ENCODE measurements at regions not wholly inside any gene's neighbourhood (a gene's known extent, or its start where the extent isn't known, plus 50 kb on each side); places are given as distances from the start of the nearest gene placed in this dataset.
"Not testable (repeated sequence)": the region's sequence is repeated elsewhere in the genome, so short reads cannot be mapped to it uniquely, and the experiment has no call there.

DNA sequence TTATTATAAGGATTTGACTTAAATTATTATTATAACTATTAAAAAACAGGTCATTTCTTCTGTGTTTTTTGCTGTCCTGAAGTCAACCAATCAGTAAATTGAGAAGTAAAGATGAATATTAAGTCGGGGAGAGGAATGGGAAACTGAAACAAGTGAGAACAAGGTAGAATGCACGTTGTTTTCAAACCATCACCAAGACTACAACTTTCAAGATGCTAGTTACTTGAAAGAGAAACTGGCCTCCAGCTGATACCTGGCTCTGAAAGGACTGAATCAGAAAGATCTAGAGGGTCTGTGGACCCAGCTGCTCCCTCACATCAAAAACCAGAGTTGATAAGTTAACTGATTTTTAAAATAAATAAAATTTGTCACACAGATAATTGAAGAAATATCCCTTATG lies 1301.5 kb upstream of the ATXN8OS start:
- DNase-seq (ENCODE audit: low read depth): no peak

DNA sequence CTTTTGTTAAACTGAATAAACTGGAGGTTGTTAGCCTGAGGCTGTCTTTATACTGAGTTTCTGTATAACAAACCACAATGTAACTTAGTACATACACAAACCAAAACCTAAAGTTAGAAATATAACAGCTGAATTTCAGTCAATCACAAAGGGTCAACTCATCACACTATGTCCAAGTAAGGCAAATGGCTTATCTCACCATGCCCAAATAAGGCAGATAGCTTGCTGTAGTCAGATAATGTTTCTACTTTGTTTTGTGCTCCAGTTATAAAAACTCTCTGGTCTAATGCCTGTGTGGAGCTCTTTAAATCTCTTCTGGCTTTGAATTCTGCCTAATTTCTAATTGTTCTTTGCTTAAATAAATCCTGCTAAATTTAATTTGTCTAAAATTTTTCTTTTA lies 1323.4 kb upstream of the ATXN8OS start:
- DNase-seq (ENCODE audit: low read depth): no peak

DNA sequence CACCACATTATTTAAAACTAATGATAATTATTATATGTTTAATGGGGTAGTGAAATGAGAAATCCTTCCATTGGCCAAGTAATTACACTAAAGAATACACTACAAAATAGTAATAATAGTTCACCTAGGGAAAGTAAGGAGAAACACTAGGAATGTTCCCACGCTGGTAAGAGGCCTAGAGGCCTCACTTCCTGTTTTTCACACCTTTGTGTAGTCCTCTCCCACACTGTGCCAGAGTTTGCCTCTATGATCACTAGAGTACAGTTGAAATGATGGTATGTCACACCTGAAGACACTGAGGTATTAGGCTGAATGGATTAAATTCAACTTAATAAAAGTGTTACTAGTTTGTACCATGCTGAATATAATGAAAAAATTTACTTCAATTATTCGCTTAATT lies 1348.0 kb upstream of the ATXN8OS start:
- DNase-seq (ENCODE audit: low read depth): no peak

DNA sequence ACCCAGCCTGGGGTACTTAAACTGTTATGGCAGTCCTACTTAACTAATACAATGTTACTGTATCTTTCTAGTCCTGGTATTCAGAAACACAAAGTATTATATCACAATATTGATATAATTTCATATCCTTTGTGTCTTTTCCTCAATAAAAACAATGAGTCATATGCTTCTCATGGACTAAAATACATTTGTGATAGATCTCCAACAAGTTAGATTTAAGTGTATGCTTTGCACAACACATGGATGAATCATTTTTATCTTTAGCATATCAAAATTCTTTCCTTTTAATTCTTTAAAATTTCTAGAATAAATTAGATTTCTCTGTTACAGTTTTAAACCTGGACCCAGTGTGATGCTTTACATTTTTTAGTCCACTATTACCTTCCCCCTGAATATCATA lies 1357.8 kb upstream of the ATXN8OS start:
- DNase-seq (ENCODE audit: low read depth): no peak

DNA sequence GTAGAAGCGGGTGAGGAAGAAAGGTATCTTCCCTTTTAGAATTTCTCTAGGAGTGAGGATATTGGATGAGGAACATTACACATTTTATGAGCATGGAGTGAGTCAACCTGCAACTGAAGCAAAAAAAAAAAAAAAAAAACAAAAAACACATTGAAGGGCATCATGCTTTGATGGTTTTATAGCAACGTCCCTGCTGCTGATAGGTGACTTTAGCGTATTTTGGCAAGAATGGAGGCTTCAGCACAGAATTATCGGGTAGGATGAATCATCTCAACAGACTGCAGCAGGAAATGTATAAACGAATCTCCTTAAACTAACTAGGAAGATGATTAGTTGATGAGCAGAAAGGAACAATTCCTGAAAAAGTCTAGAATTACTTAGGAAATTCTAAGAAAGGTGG lies 1359.6 kb upstream of the ATXN8OS start:
- no peak for DNase-seq (ENCODE audit: low read depth)

DNA sequence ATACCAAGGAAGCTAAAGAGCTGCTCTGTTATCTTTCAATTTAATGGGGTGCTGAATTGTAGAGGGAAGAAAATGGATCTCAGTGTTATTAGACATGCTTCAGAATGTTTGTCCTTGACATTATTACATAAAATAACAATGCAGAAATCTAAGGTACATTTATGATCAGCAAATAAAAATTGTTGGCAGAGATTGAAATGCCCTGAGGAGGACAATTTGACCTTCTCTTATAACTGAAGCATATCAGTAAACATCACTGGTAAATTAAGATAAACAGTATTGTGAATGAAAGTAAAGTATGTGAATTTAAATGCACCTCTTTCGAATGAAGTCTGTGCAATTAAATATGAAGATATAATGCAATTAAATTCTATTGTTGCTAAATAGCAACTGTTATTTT lies 1362.1 kb upstream of the ATXN8OS start:
- no peak for DNase-seq (ENCODE audit: low read depth)

DNA sequence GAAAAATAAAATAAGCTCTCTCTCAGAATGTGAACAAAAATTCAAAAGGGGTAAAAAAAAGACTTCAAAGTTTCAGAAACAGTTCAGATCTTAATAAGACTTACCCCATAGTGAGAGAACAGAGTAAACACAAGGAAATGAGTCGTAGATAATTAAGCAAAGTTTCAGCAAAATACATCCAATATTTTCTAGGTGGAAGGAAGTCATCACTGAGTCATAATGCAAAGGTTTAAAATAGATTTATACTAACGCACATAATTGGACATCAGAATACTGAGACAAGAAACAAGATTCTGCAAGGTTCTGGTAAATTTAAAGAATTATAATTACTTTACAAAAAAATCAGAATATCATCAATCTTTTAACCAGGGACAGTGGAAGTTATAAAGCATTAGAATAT lies 1370.7 kb upstream of the ATXN8OS start:
- DNase-seq (ENCODE audit: low read depth): no peak

DNA sequence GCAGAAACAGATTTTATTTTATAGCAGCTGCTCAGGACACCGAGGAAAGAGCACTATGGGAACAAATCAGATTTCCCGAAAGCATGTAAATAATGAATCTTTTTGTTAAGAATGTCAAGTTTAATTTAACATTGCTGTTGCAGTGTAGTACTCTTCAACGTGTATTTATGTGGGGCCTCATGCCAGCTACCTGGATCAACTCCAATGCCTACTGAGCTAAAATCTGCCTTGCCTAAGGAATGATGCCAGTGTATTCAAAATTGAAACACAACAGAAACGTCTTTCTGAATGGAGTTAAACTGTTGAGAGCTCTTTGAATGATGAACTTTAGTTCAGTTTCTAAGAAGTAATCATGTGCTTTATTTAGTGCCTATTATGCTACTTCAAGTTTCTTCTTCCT lies 1379.8 kb upstream of the ATXN8OS start:
- no peak for DNase-seq (ENCODE audit: low read depth)

DNA sequence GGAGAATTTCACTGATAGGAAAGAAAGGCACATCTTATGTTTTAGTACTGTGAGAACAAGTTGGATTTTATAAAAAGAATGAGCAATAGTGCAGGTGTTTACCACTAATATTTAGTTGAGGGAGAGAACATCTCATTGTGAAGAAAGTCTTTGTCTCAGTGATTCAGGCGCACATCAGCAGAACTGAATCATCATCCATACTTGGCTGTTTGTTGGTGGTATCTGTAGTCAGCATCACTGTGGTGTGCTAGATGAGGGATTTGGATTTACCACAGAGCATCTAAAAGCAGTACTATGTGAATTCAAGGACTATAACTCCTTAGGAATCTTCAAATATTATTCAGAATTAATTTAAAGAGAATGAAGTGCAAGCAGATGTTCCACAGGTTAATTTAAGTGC lies 1380.5 kb upstream of the ATXN8OS start:
- DNase-seq (ENCODE audit: low read depth): no peak

DNA sequence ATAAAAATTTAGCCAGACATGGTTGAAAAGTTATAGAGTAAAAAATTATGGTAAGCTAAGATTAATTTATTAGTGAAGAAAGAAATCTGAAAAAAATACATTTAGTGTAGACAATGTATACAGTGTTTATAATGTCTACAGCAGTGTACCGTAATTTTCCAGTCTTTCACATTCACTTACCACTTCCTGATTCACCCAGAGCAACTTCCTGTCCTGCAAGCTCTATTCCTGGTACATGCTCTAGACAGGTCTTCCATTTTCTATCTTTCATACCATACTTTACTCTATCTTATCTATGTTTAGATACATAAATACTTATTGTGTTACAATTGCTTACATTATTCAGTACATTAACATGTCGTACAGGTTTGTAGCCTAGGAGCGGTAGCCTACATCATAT lies 1387.8 kb upstream of the ATXN8OS start:
- no peak for DNase-seq (ENCODE audit: low read depth)

DNA sequence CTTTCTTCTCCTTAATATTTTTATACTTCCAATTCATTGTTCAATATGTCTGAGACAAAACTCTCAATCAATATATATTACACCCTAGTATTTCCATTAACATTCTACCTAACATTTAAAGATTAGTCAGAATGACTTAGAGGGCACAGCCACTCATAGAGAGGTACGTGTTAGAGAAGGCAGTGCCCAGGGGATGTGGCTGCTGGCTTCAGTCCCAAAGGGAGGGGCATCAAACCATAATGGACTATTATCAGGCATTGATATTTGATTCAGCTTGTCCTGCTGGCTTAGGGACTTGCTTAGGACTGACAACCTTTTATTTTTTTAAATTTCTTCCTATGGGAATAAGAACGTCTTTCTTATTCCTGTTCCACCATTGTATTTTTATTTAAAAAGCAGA lies 1392.0 kb upstream of the ATXN8OS start:
- no peak for DNase-seq (ENCODE audit: low read depth)

DNA sequence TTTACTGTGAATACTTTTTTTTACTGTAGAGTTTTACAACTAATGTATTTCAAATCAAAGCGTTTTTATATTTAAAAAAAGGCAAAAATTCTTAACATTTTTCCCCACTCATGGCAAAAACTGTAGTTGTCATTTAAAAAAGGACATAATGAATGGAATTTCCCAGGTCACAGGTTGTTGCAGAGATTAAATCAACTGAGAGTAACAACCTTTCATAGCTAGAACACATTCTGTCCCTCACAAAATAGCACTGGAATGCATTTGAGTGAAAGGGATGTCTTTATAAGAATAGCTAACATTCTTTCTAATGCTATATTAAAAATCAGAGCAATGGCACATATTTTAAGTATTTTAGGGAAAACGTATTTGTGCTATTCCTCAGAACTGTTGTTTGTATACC lies 1393.3 kb upstream of the ATXN8OS start:
- no peak for DNase-seq (ENCODE audit: low read depth)

DNA sequence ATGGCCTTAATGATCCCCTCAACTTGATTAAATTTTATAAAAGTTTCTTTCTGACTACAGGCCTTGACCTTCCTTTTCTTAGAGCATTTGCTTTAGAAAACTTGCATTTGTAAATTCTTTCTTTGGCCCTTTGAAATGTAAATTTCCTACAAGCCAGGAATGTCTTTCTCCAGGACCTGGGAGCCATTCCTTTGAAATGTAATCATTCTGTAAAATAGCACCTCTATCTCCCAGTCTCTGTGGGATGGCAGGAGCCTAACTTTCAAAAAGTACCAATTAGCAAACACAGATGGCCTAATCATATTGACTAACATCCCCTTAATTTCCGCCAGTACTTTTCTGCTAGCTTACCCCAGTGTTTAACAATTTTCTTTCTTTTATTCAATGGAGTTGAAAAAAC lies 1394.2 kb upstream of the ATXN8OS start:
- no peak for DNase-seq (ENCODE audit: low read depth)

DNA sequence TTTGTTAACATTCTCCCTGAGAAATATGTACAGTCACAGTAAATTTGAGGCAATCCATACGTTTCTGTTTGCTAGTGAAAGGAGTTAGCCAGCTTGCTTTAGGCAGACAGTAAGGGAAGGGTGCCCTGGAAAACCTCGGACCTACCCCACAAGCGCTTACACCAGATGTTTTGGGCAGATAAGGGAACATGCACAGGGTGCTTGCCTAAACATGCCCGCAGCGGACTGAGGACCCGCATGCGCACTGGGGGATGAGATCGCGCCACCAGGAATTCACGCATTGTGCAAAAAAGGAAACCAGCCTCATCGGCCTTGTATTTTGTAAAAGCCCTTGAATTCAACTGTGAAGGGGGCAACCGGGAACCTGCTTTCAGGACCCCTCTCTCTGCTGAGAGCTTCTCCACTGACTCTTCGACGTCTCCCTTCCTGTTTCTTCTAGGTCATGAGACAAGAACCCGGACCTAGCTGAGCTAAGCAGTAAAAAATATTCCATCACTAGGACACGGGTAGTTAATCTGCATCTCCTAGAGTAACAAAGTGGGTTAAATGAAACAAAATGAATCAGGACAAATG lies 1399.2 kb upstream of the ATXN8OS start:
- DNase-seq (ENCODE audit: low read depth): no peak

DNA sequence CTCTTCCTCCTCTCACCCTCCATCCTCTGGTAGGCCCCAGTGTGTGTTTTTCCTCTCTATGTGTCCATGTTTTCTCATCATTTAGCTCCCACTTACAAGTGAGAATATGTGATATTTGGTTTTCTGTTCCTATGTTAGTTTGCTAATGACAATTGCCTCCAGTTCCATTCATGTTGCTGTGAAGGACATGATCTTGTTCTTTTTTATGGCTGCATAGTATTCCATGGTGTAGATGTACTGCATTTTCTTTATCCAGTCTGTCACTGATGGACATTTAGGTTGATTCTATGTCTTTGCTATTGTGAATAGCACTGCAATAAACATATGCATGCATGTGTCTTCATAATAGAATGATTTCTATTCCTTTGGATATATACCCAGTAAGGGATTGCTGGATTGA lies 1401.6 kb upstream of the ATXN8OS start:
- not testable (repeated sequence) for DNase-seq (ENCODE audit: low read depth)

DNA sequence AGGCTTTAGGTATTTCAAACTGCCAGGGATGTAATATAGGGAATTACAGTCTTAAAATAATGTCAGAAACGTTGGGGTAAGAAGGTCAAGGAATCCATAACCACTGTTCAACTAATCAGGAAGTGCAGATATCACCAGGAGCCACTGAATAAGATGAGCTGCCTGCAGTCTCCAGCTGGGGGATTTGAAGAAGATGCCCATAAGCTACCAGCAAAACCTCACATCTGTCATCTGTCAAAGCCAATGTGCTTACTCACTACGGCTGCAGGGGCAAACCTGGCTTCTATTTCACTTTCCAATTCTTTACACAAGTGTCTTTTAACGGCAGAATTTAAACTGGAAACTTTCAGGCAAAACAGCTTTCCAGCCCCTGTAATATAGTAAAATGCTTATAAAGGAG lies 1410.1 kb upstream of the ATXN8OS start:
- DNase-seq (ENCODE audit: low read depth): no peak

DNA sequence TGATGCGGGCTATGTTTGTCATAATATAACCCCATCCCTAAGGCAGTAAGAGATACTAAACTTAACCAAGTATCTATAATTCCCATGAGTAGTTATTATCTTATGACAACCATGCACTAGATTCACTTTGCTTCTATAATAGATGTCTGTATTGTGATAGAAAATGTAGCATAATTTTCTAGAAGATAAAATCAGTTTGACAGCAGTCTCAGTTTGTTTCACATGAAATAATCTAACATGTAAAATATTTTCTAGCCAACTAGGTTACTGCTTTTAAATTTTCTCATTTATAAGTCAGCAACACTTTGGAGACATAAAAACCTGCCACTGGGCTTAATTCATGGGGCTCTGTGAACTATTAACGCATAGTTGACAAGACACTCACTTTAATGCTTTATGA lies 1410.7 kb upstream of the ATXN8OS start:
- DNase-seq (ENCODE audit: low read depth): no peak

DNA sequence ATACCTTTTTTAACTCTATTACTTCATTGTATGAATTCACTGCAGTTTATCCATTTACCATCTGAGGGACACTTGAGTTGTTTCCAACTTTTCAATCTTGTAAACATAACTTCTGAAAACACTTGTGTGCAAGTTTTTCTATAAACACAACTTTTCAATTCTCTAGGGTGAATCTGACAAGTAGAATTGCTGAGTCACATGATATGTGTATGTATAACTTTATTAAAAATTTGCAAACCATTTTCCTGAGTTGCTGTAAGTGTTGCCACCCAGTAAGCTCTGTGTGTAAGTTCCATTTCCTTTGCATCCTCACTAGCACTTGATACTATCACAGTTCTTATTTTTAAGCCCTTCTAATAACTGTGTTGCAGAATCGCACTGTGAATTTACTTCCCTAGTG lies 1415.6 kb upstream of the ATXN8OS start:
- DNase-seq (ENCODE audit: low read depth): no peak

DNA sequence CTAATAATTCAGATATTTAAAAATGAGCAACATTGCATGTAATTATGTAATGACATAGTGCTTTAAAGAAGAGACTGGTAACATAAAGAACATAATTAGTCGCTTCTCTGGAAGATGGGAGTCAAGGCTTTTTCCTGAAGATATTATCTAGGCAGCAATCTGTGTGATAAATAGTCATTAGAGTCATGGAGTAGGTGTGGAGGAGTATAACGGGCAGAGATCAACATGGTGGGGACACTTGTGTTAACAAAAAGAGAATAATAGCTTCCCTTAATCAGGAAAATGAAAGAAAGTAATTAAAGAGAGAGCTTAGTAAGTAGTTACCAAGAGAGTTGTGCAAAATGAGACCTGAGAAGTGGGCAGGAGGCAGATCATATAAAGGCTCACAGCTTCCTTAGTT lies 1417.1 kb upstream of the ATXN8OS start:
- no peak for DNase-seq (ENCODE audit: low read depth)

DNA sequence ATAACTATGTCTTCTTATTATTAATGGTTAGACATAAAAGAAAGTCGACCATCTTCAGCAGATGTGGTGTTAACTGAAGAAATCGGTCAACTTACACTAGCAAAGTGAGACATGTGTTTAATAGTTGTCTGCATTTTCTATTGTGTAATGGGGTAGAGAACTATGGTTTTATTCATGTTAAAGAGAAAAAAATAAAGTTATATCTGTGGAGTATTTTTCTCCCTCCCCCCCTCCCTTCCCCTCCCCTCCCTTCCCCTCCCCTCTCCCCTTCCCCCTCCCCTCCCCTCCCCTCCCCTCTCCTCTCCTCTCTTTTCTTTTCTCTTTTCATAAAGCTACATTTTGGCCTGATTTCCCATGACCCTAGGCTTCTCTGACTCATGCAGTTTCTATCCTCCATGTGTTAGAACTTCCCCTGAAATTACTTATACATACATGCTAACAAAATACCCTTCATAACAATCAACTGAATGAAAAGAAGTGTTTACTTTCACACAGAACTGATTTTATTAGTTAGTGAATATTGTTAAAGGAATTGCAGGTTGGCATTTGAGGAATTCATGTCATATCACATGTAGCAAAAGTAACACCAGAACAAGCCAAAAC lies 1431.0 kb upstream of the ATXN8OS start:
- DNase-seq (ENCODE audit: low read depth): no peak

DNA sequence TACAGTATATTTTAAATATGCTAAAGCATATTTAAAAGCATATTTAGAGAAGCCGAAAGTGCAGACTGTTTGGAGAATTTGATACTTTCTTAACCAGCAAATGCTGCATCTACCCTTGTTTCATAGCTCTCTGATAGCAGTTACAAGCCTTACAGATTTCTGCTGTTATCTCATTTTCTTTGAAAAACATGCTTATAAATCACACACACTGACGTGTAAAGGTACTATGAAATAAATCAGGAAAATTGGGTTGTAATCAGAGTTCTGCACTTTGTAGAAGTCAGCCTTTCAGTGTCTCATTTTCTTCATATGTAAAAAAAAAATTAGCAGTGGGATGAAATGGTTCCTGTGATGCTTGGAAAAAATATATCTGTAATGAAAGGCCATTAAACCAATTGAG lies 1432.4 kb upstream of the ATXN8OS start:
- no peak for DNase-seq (ENCODE audit: low read depth)

DNA sequence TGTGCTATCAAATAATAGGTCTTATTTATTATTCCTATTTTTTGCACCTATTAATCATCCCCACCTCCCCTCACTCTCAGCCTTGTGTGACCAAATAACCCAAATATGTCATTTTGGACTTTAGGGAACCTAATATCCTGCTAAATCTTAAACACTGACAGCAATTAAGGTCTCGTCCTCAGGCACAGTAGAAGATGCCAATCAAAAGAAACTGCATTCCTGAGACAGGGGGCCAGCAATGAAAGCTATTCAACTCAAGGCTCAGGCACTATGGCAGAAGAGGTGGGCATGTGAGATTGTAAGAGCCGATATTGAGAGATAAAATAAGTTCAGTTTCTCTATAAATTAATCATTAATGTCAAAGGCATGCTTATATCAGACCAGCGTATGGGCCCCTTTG lies 1437.7 kb upstream of the PCDH9 start:
- no peak for DNase-seq (ENCODE audit: low read depth)

DNA sequence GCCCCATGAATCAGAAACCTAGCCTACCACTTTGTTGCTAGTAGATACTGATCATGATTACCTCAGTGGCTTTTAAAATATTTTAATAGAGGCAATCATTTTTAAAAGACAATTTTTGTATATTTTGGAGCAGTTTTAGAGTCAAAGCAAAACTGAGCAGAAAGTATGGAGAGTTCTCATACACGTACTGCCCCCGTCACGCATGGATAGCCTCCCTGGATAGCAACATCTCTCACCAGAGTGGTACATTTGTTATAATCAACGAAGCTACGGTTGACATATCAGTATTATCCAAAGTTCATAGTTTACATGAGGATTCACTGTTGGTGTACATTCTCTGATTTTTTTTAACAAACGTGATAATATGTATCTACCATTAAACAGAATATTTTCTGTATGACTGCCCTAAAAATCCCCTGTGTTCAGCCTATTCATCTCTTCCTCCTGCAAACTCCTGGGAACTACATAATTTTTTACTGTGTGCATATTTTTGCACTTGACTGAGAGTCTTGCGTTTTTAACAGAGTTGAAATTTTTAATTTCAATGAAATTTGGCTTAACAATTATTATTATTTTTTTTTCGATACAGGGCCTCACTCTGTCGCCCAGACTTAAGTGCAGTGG lies 1436.8 kb upstream of the PCDH9 start:
- DNase-seq (ENCODE audit: low read depth): no peak

DNA sequence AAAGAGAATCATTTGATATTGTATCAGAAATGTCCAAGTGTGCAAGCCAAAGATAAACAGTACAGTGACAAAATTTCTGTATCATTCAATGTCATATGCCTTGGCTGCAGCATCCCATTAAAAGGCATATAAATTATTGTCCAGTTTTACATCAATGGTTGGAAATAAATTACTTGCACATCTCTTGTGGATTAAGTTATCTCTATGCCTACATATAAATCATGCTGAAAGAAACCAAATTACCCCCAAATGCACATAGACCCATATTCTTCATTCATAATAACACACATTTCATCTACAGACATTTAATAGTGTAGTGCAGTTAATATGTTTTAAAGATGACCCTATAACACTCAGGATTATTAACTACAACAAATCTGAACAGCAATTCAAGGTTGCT lies 1415.7 kb upstream of the PCDH9 start:
- DNase-seq (ENCODE audit: low read depth): no peak
